ENCODE measurements at regions not wholly inside any gene's neighbourhood (a gene's known extent, or its start where the extent isn't known, plus 50 kb on each side); places are given as distances from the start of the nearest gene placed in this dataset.
"Not testable (repeated sequence)": the region's sequence is repeated elsewhere in the genome, so short reads cannot be mapped to it uniquely, and the experiment has no call there.

DNA sequence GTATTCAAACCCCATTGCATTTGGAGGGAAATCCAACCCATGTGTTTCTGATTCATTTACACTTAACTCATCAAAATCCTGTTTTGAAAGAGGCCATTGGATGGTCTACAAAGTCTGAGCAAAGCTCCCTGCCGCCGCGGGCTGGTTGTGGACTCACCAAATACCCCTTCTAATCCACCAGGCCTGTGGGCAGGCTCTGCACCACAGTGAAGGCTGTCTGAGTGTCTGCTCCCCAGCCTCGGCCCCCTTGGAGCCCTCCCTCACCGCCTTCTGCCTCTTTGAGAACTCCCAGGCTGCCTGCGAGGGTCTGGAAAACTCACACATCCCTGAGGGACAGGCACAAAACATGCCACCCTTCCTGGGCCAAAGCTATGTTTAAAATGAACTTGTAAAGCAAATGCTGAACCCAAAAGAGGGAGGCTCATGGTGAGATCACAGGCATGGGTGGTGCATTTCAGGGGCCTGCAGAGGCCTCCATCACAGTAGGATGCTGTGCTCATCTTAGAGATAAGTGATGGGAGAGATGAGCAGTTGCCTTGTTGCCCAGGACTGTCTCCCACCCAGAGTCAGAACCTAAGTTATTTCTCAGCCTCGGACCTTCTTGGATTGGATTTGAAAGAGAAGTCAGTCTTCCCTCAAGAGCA is 225.0 kb downstream of the CYP26B1 start:
- DNase-seq (ENCODE audit: low spot score) (no peak), ATAC-seq (ENCODE audit: low FRiP score) (no peak)
- TF ChIP-seq, protein P1, sequence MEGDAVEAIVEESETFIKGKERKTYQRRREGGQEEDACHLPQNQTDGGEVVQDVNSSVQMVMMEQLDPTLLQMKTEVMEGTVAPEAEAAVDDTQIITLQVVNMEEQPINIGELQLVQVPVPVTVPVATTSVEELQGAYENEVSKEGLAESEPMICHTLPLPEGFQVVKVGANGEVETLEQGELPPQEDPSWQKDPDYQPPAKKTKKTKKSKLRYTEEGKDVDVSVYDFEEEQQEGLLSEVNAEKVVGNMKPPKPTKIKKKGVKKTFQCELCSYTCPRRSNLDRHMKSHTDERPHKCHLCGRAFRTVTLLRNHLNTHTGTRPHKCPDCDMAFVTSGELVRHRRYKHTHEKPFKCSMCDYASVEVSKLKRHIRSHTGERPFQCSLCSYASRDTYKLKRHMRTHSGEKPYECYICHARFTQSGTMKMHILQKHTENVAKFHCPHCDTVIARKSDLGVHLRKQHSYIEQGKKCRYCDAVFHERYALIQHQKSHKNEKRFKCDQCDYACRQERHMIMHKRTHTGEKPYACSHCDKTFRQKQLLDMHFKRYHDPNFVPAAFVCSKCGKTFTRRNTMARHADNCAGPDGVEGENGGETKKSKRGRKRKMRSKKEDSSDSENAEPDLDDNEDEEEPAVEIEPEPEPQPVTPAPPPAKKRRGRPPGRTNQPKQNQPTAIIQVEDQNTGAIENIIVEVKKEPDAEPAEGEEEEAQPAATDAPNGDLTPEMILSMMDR (IDR thresholded peaks at IDR 0.05), result no peak

DNA sequence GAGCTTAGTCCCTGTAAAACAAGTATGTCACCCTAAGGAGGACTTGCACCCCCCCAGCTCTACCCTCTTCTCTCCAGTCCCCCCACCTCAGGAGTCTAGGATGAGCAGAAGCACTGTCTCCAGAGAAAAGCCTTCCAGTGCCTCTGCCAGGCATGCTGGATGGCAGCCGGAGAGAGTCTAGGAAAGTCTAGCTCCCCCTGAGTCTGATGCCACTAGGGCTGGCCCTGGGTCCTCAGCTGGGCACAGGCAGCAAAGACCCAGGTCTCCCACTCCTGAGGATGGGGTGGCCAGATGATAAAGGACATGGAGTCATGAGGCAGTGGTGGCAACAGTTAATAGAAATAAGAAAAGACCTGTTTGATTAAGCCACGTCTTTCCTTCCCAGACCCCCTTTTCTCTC is 225.6 kb downstream of the CYP26B1 start:
- ATAC-seq (ENCODE audit: low FRiP score) (no peak), DNase-seq (ENCODE audit: low spot score) (no peak)
- TF ChIP-seq, protein P1 (IDR thresholded peaks at IDR 0.05), result no peak

DNA sequence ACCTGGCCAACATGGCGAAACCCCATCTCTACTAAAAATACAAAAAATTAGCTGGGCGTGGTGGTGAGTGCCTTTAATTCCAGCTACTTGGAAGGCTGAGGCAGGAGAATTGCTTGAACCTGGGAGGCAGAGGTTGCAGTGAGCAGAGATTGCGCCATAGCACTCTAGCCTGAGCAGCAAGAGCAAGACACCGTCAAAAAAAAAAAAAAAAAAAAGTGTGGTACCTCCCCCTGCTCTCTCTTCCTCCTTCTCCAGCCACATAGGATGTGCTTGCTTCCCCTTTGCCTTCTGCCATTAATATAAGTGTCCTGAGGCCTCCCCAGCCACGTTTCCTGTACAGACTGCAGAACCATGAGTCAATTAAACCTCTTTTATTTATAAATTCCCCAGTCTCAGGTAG is 226.8 kb downstream of the CYP26B1 start:
- DNase-seq (ENCODE audit: low spot score); ATAC-seq (ENCODE audit: low FRiP score): not testable (repeated sequence)

DNA sequence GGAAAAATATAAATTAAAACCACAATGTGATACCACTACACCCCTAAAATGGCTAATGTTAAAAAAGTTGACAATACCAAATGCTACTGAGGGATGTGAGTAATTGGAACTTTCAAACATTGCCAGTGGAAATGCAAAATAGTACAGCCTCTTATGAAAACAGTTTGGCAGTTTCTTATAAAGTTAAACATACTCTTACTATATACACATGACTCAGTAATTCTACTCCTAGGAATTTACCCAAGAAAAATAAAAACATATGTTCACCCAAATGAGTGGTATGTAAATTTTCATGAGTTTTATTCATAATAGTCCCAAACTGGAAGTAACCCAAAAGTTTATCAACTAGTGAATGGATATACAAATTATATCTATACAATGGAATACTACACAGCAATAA is 228.0 kb downstream of the CYP26B1 start:
- no peak for ATAC-seq (ENCODE audit: low FRiP score)
- DNase-seq (ENCODE audit: low spot score), result no peak
- TF ChIP-seq, protein P1 (IDR thresholded peaks at IDR 0.05), result no peak

DNA sequence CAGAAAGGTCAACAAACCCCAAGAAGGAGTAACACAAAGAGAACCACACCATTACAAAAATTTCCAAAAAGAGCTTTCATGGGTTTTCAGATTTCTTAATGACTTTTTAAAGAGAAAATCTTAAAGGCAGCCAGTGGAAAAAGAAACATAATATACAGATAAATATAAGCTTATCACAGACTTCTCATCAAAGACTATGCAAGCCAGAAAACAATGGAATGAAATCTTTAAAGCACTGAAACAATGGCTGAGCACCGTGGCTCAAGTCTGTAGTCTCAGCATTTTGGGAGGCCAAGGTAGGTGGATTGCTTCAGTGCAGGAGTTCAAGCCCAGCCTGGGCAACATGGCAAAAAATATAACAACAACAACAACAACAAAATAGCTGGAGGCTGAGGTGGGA is 237.4 kb downstream of the CYP26B1 start:
- no peak for DNase-seq (ENCODE audit: low spot score)
- no peak for ATAC-seq (ENCODE audit: low FRiP score)
- TF ChIP-seq, protein P1 (IDR thresholded peaks at IDR 0.05), result no peak

DNA sequence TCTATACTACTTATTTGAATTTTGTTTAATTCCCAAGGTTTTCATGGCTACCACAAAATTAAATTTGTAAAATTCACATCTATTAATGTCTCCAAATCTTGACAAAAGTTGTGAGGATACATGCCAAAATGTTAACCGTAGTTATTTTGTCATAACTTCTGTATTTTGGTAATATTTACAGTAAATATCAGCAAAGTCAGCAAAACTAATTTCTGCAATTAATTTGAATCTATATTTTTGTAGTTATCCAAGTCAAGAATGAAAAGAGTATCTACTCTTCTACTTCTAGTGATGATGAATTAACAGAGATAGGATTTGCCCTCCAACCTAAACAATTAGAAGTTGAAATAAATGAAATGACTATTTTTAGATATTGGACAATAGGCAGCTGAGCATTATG is 238.9 kb downstream of the CYP26B1 start:
- no peak for ATAC-seq (ENCODE audit: low FRiP score)
- no peak for DNase-seq (ENCODE audit: low spot score)

DNA sequence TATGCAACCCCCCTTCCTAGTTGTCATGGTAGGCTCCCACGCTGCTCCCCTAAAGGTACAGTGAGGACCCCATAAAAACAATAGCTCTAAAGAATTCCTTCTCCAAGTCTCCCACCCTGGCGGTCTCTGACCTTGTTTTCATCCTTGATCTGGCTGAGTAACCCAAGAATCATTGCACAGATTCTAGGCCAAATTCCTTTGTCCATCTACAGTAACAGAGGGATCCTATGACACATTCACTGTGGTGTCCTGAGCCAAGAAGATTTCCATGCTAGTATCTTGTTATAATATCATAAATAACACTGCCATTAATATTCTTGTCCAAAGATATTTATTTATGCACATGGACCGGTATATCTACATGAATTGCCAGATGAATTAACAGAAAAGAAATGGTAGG is 240.2 kb downstream of the CYP26B1 start:
- ATAC-seq (ENCODE audit: low FRiP score), result no peak

More for the DNA sequence above, 238.9 kb downstream of the CYP26B1 start:
- TF ChIP-seq, protein P1 (IDR thresholded peaks at IDR 0.05), result no peak

More for the DNA sequence above, 240.2 kb downstream of the CYP26B1 start:
- no peak for DNase-seq (ENCODE audit: low spot score)
- TF ChIP-seq, protein P1 (IDR thresholded peaks at IDR 0.05), result no peak

All from omental fat pad (tissue), 3 donors.